ENCODE measurements at regions not wholly inside any gene's neighbourhood (a gene's known extent, or its start where the extent isn't known, plus 50 kb on each side); places are given as distances from the start of the nearest gene placed in this dataset.

GRCh38 chr6:56343295-56343694 lies 95.9 kb upstream of the COL21A1 start:
- DNase-seq: no peak

- DNase-seq: no peak
Observed at GRCh38 chr6:56339524-56339923, 92.1 kb upstream of the COL21A1 start.

- no peak for DNase-seq
Observed at GRCh38 chr6:56335726-56336125, 88.3 kb upstream of the COL21A1 start.

DNA sequence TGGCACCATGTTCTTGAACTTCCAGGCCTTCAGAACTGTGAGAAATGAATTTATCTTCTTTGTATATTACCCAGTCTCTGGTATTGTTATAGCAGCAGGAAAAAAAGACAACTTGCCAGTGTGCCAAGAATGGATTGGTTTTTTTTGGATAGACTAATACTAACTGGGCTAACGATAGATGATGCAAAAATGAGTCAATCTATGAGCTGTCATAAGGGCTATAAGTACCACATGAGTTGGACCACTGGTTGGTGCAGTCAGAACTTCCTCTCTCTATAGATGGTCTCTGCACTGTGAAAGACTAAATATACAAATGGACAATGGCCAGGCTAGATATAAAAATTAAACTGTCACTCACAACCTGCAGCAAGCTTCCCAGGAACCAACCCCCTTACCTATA lies 87.6 kb upstream of the COL21A1 start:
- DNase-seq: no peak

GRCh38 chr6:56329271-56330050 lies 82.1 kb upstream of the COL21A1 start:
- no peak for DNase-seq

DNA sequence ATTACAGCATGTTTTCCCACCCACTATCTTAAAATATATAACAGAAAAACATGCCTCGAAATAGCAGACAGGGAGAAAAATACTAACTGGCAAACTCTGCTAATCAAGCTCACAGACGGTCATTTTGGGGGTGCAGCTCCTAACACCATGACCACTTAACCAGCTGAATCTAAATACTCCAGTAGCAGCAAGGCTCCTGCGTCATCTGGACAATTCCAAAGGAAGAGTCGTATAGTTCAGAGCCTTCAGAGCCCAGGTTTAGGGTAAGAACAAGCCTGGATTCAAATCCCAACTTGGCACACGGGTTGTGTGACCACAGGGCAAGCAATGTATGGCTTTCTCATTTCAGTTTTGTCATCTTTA lies 81.3 kb upstream of the COL21A1 start:
- DNase-seq: no peak

DNA sequence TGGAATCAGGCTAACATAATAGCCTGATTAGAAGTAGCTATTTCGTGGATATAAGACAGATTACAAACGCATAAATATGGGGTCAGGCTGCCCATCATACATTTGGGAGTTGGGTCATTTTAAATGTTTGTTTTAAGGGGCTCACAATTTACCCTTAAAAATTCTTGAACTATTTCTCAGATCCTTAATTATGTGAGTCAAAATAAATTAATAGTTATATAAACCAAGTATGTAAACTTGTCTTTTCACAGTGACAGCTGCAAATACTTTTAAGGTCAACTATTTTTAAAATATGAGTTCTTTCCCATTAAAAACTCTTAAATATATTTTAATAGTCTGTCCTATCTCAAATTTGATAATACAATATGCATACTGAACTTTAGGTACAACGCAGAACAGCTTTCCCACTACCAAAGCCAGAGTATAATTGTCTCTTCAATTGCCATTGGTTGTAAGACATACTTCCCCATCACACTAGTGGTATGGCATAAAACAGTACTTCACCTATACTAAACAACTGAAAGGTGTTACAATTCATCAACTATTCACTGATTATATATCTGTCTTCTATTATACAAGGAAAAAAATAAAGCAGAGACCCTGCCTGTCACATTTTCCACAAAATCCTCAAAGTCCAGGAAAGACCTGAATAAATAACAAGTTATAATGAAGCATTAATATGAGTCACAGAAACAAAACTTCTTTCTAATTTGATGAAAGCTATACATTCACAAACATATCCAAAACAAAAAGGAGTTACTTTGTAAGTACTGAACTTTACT lies 80.8 kb upstream of the COL21A1 start:
- DNase-seq: no peak

DNA sequence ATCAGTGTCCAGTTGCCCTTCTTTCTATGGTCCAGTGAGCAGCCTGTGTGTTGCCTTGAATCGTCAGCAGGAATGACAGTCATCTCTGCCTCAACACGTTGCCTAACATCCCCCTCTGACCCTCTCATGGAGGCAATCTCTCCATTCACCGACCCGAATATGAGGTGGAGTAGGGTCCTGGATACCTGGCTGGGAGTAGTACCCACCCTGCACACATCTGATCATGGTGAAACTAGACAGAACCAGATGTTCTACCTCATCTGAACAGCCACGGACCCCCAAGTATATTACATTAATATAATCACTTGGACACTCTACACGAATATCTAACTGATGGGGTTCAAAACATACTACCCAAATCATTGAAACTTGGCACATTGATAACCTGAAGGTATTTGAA lies 77.0 kb upstream of the COL21A1 start:
- DNase-seq: no peak

DNA sequence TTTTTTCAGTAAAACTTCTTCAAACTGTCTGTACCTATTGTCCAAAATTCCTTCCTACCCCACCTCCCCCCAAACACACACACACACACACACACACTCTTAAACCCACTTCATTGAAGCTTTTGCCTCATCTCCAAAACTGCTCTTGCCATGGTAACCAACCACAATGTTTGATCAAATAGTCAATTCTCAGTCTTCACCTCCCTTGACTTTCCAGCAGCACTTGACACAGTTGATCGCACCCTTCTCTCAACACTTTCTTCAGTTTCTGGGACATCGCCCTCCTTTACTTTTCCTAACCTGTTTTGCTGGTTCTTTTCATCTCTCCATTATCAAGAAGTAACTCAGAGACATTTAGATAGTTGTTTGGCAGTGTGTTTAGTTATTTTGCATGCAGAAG lies 71.5 kb upstream of the COL21A1 start:
- DNase-seq: no peak

GRCh38 chr6:56314683-56315523 lies 67.5 kb upstream of the COL21A1 start:
- no peak for DNase-seq

DNA sequence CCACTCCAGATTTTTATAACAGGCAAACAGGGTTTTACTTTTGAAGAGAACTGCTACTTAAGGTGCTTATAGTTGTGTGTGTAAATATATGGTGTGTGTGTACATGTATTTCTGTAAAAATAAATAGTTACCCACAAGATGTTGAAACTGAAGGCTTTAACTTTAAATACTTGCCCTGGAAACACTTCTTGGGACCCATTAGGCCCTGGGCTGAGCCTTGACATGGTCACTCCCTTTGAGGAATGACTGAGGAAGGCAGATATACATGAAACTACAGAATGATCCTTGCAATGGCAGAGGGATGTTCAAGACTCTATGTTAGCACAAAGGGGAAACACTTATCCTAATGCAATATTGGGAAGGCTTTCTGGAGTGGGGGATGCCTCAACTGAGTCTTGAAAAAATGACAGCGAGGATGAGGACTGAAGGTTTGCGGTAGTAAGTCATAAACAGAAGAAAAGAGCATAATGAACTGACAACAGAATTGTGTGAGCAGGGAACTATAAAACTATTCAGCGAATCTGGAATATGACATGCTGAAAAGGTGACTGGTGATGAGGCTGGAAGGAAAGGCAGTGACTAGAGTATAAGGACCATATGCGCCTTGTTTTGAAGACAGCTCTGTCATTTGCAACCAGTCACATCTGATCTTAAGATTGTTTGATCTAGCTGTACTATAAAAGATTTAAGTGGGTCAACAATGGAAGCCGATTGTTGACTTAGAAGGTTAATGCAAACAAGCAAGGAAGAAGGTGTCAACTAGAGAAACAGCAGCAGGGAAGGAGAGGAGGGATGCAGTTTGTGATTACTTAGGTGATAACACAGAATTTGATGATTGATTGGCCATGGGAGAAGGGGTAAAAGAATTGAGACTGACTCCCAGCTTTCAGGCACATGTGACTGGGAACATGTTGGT lies 64.4 kb upstream of the COL21A1 start:
- no peak for DNase-seq

GRCh38 chr6:56311061-56311460 lies 63.7 kb upstream of the COL21A1 start:
- DNase-seq: no peak

DNA sequence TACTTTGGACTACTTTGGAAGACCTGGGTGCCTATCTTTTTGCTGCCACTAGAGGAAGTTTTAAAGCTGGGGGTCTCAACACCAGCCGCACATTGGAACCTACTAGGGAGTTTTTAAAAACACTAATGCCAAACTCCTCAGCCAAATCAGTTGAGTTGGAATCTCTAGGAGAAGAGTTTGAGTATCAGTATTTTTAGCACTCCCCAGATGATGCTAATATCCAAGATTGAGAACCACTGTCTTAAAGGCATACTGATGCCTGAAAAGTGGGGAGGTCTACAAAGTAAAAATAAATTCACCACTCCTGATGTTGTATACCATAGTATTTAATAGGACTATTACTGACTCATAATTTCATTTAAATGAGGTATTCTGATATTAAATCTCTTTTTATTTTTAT lies 62.9 kb upstream of the COL21A1 start:
- no peak for DNase-seq

GRCh38 chr6:56299916-56300315 lies 52.5 kb upstream of the COL21A1 start:
- no peak for DNase-seq

DNA sequence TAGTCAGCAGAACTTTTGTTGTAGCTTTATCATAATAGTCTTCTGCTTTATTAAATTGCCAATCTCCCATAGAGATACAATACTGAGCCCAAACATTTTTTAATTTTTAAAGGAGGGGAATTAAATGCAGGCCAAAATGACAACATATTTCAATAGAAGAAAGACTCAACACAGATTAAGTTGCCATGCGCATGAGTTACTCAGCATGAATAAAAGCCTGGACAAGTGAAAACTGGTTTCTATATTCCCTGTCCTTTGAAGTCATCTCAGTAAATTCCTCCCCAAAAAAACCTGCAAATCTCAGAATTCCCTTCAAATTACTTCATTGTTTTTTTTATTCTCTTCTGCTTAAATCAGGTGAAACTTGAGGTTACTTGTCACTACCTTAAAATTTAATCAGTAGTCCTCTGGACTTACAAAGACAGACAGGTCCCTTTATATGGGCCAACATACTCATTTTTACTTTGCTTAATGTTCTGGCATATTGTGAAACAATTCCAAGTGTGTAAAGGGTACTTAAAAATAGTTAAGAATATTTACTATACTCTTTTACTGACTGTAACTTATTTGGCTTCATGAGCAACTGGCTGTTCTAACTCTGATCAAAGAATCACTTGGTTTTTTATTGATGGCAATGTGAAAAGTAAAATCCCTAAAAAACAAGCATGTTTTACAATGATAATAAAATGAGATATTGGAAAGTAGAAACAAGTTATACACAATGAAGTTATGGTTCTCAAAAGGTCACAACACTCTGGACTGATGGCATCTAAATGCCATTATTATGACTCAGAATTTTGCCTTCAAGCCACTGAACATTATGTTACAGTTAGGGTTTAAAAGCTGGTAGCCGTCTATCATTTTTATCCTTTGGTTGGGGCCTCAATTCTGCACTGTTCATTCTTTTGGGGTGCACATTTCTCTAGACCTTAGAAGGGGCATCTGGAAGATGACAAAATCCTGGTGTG lies 49.9 kb upstream of the COL21A1 start:
- no peak for DNase-seq

All from NCI-H1417 treated with DMSO at 0.1 percent for 48 hours (cell line).